Activated CD4-positive, alpha-beta T cell treated with anti-CD3 and anti-CD28 coated beads, Interleukin-2, Interleukin-6, amounts not matched to agents 100 ng/mL and 50 ng/mL, durations not matched to agents 16 hours and 8 hours (primary cell): ENCODE measurements at regions not wholly inside any gene's neighbourhood (a gene's known extent, or its start where the extent isn't known, plus 50 kb on each side); places are given as distances from the start of the nearest gene placed in this dataset.
"Not testable (repeated sequence)": the region's sequence is repeated elsewhere in the genome, so short reads cannot be mapped to it uniquely, and the experiment has no call there.

ENCODE experiments used
- DNase-seq: peaks from one replicate; pipeline ENCODE4 v3.0.0-alpha.2; 2020

DNA sequence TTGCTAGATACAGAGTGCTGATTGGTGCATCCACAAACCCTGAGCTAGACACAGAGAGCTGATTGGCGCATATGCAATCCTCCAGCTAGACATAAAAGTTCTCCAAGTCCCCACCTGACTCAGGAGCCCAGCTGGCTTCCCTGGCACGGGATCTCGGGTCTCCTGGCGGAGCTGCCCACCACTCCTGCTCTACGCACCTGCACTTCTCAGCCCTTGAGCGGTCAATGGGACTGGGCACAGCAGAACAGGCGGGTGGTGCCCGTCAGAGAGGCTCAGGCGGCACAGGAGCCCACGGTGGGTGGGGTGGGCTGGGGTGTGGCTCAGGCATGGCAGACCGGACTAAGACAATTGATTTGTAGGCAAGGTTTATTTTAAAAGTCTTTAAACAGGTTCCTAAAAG is 1365.5 kb downstream of the FAM181B start:
- DNase-seq: no peak

DNA sequence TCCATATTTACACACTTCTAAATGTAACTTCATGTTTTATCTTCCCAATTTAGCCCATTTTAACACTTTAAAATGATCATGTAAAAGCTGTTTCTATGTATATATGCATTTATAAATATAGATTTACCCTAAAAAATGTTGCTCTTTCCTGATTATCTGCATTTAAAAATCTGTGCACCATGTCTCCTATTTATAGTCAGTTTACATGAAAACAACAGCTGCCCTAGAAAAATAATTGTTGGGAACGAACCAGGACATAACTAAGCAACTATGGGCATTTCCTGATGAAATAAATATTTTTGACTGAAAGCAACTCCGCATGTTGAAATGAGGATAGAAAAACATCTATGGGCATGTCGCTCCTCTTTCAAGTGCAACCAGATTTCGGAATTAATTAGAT is 1368.2 kb downstream of the FAM181B start:
- DNase-seq: no peak

DNA sequence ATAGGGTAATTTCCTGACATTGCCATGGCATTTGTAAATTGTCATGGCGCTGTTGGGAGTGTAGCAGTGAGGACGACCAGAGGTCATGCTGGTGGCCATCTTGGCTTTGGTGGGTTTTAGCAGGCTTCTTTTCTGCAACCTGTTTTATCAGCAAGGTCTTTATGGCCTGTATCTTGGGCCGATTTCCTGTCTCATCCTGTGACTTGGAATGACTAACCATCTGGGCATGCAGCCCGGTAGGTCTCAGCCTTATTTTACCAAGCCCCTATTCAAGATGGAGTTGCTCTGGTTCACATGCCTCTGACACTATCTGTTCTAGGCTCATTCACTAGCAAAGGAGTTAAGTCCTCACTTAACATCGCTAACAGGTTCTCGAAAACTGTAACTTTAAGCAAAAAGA is 1374.2 kb downstream of the FAM181B start:
- no peak for DNase-seq

DNA sequence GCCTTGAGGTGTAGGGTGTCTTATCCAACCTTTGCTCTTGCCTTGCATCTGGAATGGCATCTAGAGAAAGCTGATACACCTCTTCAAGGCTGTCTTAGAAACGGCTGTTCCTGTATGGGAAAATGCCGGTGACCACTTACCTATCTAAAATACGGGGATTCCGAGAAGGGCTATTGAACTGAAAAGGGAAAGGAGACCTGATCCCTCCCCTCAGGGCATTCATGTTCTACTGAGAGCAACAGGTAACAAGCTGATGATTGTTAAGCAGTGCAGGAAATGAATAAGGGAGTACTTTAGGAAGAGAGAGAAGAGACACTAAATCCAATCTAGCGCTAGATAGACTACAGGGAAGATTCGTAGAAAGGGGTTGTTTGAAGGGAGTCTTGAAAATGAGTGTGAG is 1388.1 kb downstream of the FAM181B start:
- no peak for DNase-seq

DNA sequence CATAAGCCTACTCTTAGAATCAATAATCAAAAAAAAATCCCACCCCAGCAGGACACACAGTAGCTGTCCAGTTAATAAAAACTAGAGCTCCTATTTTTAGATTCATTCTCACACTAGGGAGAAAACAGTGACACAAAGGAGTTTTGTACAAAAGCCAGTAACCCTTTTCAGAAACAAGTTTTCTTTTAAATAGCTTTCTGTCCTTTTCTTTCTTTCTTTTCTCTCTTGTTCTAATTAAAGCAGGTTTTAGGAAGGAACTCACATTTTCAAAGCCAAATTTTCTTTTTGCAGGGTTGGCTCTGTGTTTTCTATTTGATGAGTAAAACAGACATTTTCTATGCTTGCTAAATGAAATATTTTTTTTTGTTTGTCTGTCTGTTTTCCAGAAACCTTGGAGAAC is 1390.7 kb downstream of the FAM181B start:
- DNase-seq: no peak

DNA sequence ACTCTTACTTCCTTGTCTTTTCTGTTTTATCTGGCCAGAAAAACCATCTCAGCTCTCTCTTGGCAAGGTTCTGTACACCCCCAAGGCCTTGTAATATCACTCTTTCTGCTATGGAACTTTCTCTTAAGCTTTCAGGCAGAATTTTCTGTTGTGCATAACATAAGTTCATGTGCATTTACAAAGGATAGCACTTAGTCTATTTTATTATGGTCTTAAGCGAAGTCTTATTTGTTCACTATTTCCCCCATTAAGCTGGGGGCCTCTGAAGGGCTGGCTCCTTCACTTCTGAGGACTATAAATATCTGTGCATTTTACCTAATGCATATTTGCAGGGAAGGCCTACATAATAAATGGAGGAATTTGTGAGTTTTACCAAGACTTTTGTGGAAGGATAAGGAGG is 1393.4 kb downstream of the FAM181B start:
- no peak for DNase-seq

DNA sequence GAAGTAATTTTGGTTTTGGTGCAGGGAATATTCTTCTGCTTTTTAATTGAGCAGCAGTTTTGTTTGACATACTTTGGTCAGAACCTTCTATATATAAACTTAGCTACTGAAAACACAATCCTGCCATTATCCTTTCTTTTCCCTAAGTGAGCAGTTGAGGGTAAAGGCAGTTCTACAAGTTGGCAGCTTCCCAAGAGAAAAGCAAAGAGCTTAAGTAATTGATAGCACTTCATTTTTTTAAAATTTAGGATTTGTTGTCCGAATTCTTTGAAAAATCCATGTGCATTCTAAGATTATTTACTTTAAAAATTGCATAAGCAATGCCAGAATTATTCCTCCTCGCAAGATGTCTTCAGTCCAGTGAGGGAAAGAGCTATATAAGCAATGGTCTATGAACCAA is 1394.1 kb downstream of the FAM181B start:
- no peak for DNase-seq

DNA sequence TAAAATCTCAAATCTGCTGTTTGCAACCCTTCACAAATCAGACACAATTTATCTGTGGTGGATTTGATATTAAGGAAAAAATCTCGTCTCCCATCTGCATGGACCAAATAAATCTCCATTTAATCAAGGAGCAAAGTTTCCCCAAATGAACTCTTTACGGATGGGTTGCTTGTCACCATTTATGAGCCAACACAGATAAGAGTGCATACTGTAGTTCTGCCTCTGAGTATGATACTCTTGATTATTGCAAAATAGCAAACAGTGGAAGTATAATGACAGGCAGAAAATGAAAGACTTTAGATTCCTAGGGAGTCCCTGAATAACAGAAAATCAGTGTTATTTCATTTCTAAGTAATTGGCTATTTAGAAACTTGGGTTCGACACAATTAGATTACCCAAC is 1395.9 kb downstream of the FAM181B start:
- DNase-seq: no peak

DNA sequence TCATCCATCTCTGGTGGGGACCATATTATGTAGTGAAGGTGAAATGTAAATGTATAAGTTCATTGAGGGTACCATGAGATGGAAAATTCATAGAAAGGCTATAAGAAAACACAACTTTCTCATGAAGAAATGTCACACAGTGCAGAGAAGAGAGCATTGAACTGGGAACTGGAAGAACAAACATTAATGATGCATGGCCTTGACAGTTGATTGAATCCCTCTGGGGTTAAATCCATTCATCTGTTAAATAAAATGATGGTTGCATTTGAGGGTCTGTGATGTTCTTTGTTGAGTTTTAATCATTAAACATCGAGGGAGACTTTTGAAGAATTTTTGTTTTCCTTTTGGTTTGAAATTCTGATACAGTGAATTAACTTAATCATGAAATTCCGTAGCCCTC is 1401.4 kb downstream of the FAM181B start:
- no peak for DNase-seq

DNA sequence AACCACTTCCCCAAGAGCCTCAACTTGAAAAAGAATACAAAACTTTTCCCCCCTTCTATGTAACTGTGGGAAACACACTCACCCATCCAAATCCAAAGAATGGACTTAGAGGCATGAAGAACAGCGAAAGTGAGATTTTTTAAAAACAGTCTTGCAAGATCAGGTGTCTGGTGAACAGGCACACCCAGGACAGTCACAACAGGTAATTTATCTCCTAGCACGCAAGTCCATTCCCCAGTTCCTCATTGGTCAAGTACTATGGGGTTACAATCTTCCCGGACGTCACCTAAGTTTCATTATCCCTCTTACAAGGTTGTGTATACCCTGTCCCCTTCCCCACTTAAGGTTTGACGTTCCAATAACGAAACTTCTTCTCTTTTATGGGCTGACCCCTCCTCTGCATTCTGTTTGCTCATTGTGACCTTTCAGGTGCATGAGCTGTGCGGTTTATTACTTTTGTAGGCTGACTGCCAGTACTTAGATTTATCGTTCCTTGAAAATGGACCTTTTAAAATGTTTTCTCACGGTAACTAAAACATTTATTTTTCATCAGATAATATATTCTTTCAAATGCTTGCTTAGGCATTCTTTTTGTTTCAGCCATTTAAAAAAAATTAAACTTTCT is 1401.9 kb downstream of the FAM181B start:
- DNase-seq: no peak

DNA sequence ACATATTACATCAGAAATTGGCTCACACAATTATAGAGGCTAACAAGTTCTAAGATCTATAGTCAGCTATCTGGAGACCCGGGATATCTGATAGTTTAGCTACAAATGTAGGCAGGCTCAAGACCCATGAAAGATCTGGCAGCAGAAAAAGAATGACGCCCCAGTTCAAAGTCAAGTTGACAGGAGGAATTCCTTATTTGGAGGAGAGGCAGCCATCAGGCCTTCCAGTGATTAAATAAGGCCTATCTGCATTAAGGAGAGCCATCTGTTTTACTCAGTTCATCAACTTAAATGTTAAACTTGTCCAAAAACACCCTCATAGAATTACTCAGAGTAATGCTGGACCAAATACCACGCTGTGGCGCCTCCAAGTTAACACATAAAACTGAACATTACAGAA is 1402.6 kb downstream of the FAM181B start:
- DNase-seq: no peak

DNA sequence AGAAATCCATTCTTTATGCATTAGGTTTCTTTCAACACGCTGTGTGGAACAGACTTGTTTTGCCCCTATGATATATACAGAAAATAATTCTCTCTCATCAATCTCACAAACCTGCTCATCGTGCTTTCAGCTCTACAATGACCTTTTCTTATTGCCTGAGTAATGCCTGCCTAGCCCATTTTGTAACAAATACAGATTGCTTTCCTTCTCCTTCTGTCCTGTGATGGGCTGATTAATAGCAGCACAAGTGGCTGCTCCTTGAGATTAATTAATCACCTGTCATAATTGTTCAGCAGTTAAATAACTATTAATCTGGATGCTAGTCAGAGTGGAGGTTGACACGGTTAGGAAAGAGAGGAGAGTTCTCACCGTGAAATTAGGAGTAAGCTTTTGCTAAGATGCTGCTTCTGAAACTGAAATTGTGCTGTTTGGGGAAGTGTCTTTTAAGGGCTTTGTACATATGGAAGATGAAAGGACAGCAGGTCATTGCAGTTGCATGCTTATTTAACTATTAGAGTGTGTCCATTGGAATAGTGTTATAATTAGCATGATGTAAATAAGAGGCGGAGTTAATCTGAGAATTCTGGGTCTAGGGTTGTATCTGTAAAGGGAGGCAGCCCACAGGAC is 1430.5 kb downstream of the FAM181B start:
- no peak for DNase-seq

DNA sequence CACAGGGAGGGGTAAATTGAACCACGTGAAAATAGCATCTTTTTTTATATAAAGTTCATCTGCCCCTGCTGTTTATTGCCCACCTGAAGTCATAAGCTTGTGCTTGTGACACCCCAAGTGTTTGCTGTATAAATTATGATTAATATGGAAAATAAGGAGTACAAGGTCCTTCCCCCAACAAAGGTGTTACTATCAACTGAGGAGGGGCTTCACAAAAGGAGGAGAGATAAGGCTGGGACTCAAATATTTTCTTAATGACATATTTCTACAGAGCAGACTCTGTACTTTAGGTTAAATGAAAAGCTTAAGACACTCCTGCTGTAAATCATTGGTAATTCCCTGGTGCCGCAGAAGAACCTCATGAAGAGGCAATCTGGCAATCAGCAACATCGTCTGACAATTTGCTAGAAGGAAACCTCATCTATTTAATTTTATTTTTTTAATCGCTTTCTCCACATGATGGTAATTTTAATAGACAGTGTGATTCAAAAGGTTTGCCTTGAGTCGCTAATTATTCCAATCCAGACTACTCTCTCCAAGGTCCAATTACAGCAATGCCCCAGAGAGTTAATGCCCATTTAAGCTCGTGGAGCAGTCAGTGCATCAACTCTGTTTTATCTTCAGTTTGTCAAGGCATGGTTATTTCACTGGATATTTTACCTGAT is 1432.4 kb downstream of the FAM181B start:
- no peak for DNase-seq

DNA sequence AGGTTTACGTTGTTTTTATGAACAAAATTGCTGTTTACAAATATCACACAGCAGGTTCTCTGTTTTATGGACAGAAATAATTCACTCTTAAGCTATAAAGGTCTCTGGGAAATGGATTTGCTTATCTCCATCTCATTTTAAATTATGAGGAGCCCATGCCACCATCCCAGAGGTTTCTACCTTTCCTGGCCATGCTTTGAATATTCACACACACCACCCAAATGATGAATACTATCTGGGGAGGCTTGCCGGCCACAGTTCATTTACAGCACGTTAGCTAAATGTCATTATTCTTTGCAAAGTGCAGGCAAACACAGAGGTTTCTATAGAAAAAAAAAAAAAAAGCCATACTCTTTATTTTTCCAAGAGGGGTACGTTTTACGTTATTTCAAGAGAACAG is 1446.7 kb downstream of the FAM181B start:
- DNase-seq: no peak

DNA sequence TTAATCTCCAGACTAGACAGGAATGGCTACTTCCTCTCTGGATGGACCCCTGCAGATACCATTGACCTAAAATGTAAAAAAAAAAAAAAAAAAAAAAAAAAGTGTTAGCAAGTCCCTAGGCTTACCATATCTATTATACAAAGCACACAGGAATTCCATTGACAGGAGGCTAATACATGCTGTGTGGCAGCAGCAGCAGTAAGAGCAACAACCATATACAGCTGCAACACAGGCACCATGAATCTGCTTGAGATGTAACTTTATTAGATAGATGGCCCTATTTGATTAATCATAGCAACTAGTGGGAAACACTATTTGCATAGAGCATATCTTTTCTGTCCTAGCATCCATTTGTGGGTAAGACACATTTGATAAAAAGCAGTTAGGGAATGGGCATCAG is 1447.1 kb downstream of the FAM181B start:
- no peak for DNase-seq

DNA sequence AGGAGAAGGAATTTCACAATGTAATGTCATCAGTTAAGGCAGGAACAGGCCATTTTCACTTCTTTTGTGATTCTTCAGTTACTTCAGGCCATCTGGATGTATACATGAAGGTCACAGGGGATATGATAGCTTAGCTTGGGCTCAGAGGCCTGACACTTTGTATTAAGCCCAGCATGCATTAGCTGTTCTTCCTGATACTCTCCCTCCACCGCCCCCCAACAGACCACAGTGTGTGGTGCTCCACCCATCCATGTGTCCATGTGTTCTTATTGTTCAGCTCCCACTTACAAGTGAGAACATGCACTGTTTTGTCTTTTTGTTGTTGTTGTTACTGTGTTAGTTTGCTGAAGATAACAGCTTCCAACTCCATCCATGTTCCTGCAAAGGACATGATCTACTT is 1453.4 kb downstream of the FAM181B start:
- DNase-seq: not testable (repeated sequence)

DNA sequence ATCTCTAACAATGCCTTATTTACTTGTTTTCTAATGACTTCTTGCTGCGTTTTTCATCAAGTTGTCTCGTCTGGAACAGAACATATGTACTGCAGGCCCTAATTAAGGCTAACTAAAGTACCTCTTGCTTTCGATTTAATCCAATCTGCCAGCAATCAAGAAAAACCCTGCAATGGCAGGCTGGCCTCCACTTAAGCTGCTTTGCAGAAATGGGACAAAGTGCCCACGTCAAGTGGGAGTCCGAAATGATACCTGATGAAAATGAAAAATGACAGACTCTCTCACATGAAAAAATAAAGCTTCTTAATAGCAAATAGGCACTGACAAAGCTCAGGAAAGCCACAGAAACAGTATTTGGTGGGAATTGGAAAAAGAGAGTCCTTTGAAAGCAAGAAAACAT is 1454.7 kb downstream of the FAM181B start:
- DNase-seq: no peak

DNA sequence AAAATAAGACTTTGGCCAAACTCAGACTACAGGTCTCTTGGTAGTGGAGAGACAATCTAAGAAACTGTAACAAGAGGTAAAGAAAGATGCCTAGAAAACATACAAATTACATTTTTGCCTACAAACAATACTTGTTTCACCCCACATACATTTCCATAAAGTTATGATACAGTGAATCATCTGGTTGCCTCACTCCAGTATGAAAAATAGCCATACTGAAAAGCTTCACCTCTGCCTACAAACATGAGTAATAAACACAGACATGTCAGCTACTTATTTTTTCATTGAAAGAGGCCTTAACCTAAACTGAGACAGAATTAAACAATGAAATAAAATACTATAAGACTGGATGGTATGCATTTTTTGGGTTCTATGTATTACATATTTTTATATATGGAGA is 1463.0 kb downstream of the FAM181B start:
- no peak for DNase-seq

DNA sequence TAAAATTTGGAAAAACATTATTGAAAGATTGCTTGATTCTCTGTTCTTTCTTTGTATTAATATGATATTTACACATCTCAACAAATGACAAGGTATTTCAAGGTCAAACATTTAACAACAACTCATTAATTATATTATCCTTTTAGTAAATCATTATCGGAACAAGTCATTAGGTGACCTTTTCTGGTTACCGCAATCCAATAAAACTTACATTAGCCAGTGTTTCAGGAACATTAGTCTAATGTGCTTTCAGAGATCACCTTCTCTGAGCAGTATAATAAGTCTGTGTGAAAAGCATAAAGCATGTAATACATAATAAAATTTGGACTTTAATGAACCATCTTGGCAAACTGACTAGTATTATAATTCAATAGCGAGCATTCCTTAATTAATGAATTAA is 1466.4 kb downstream of the FAM181B start:
- no peak for DNase-seq

DNA sequence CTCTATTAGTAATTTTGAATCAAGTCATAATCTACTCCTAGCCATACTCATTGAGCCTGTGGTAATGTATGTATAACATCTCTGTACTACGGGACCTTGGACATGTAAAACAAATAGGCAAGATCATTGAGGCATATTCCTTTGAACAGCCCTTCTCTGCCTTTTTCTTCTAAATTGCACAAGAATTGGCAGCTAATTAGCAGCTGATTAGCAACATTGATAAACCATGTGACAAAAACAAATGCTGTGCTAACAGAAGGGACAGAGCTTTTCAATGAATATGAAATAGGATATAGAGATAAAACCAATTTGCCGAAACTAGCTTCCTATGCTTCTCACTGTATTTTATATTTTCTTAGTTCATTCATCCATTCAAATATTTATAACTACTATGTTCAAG is 1474.2 kb downstream of the FAM181B start:
- no peak for DNase-seq

DNA sequence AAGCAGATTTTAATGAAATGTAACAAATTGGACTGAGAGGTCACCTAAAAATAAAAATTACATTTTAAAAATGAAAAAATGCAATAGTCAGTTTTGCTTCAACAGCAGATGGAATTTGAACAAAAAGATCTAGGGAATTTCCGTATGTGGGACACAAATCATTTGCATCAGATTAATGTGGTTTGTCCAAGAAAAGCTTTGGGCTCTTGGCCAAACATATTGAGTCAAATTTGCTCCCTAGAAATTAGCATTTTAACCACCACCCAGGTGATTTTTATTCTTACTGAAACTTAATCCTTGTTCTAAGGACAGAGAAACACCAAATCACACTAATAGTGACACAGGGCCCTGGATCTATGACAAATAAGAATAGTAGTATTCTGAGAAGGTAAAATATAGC is 1477.8 kb downstream of the FAM181B start:
- DNase-seq: no peak

DNA sequence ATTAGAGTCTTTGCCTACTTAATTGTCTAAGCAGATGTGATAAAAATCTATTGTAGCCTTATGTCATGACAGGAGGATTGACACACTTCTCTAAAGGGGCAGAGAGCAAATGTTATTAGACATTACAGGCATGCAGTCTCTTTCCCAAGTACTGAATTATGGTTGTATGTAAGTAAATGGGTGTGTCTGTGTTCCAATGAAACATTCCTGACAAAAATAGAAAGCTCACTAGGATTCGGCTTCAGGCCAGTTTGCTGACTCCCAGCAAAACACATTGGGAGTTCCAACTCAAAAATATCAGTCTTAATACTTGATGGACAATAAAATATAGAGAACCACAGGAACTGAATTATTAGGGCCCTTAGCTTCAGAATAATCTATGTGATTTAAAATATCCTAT is 1480.4 kb downstream of the FAM181B start:
- no peak for DNase-seq

DNA sequence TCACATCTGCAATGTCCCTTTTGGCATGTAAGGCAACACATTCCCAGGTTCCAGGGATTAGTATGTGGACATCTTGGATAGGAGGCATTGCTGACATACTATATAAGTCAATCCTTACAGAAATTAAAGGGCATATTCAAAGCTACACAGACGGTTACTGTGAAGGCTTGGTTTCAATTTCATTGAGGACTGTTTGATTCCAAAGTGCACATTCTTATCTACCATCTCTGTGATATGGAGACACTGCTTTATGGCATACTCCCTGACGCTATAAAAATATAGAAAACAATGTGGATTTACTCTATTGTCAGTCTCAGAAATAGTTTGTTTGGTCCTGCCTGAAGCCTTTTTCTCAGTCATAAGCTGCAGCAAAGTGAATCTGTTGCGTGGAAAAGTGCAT is 1486.7 kb downstream of the FAM181B start:
- no peak for DNase-seq

DNA sequence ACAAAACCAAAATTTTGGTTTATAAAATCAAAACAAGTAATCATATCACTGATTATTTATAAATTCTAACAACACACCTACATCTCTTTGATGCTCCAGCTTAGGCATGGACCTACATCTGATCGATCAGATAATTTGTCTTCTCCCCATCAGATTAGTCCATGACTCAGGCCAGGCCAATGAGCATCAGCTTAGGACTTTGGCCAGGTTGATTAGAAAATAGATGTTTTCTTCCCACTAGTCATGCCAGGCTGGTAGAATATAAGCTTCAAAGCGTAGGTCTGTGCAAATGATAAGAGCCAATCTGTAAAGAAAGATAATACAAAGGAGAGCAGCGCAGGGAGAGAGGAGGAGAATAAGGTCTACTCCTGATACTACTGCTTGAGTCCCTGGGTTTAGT is 1487.9 kb downstream of the FAM181B start:
- DNase-seq: no peak
